K562 (cell line): ENCODE measurements at regions not wholly inside any gene's neighbourhood (a gene's known extent, or its start where the extent isn't known, plus 50 kb on each side); places are given as distances from the start of the nearest gene placed in this dataset.
A peak's percentile ranks its signal among the peaks of the same experiment; 100 is the strongest.

Experiments used
- L3MBTL2 ChIP-seq: fragments of 450-650 bp; IDR thresholded peaks from 2 replicates; pipeline ENCODE4 v1.6.1; 2016; ENCODE audit warnings: mild to moderate bottlenecking, moderate library complexity
- MXI1 ChIP-seq: IDR thresholded peaks from 2 replicates; pipeline ENCODE4 v1.6.1; 2011; ENCODE audit warnings: low read depth, mild to moderate bottlenecking, improper control_type of control experiment, low read length
- REST ChIP-seq, 2 experiments: fragments of 450-650 bp; formaldehyde crosslinking in 1 of 2; IDR thresholded peaks; 2 replicates each; pipeline versions ENCODE4 v1.4.0 to v1.6.1; 2014 to 2020; ENCODE audit warnings: mild to moderate bottlenecking in 2 of 2, borderline replicate concordance in 1 of 2, low read depth in 1 of 2
- ZBTB40 ChIP-seq, 2 experiments: fragments of 450-650 bp in 1 of 2; sonication (generic) in 1 of 2; formaldehyde crosslinking in 1 of 2; IDR thresholded peaks; 2 replicates each; pipeline versions ENCODE4 v1.7.1 to v1.9.0; 2016 to 2022; ENCODE audit warnings: inconsistent platforms in 1 of 2, mild to moderate bottlenecking in 1 of 2, missing genetic modification reagents in 1 of 2
- ZFP36 ChIP-seq: fragments of 150-350 bp; IDR thresholded peaks from 2 replicates; pipeline ENCODE4 v1.6.1; 2018; ENCODE audit warnings: low read length, low read depth; ENCODE audit not compliant: partially characterized antibody
- ZNF212 ChIP-seq: fragments of 450-650 bp; formaldehyde crosslinking; IDR thresholded peaks from 2 replicates; pipeline ENCODE4 v1.4.0; 2020; ENCODE audit warnings: mild to moderate bottlenecking
- ZNF77 ChIP-seq: fragments of 250-450 bp; sonication (Bioruptor Pico); IDR thresholded peaks from 2 replicates; pipeline ENCODE4 v1.5.0; 2020
- TF ChIP-seq, protein P1 (sequence below), 2 experiments: fragments of 450-650 bp; conservative IDR thresholded peaks; 2 replicates each; pipeline ENCODE4 v1.6.1; 2017; ENCODE audit warnings: mild to moderate bottlenecking in 2 of 2, moderate library complexity in 2 of 2

- peak; percentile 65 for TF ChIP-seq REST (IDR thresholded peaks at IDR 0.05; ENCODE audit: borderline replicate concordance)
- no peak for TF ChIP-seq REST (CRISPR knock-in tag; IDR thresholded peaks at IDR 0.05; ENCODE audit: low read depth)
- TF ChIP-seq MXI1, result no peak
- no peak for TF ChIP-seq ZNF77
- TF ChIP-seq, protein P1, sequence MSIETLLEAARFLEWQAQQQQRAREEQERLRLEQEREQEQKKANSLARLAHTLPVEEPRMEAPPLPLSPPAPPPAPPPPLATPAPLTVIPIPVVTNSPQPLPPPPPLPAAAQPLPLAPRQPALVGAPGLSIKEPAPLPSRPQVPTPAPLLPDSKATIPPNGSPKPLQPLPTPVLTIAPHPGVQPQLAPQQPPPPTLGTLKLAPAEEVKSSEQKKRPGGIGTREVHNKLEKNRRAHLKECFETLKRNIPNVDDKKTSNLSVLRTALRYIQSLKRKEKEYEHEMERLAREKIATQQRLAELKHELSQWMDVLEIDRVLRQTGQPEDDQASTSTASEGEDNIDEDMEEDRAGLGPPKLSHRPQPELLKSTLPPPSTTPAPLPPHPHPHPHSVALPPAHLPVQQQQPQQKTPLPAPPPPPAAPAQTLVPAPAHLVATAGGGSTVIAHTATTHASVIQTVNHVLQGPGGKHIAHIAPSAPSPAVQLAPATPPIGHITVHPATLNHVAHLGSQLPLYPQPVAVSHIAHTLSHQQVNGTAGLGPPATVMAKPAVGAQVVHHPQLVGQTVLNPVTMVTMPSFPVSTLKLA (conservative IDR thresholded peaks at IDR 0.05), result no peak
- TF ChIP-seq ZNF212, result no peak
- TF ChIP-seq ZFP36, result no peak
- no peak for TF ChIP-seq L3MBTL2
- no peak for TF ChIP-seq ZBTB40 (IDR thresholded peaks at IDR 0.05)
- no peak for TF ChIP-seq ZBTB40 (CRISPR knock-in tag; IDR thresholded peaks at IDR 0.05)
Observed at GRCh38 chr7:17206349-17206905, 92.0 kb upstream of the AHR start (continued).
